Right kidney (tissue), 1 donor: ENCODE measurements at regions not wholly inside any gene's neighbourhood (a gene's known extent, or its start where the extent isn't known, plus 50 kb on each side); places are given as distances from the start of the nearest gene placed in this dataset.

Experiments used
- DNase-seq: peaks from one replicate; pipeline ENCODE4 v3.0.0-alpha.2; 2016

DNA sequence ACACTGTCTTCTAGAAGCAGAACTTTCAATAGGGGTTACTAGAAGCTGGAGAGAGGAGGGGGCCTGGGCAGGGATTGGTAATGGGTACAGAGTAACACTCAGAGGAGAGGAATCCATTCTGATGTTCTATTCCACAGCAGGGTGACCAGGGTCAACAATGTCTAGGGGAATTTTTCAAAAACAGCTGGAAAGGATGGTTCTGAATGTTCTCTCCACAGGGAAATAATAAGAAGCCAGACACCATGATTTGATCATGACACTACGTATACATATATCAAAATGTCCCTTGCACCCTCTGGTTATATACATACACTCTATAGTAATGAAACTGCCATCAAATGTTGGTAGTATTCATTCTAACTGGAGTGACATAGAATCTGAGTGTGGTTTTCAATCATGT is 111.2 kb upstream of the TOP3B start:
- DNase-seq = no peak

DNA sequence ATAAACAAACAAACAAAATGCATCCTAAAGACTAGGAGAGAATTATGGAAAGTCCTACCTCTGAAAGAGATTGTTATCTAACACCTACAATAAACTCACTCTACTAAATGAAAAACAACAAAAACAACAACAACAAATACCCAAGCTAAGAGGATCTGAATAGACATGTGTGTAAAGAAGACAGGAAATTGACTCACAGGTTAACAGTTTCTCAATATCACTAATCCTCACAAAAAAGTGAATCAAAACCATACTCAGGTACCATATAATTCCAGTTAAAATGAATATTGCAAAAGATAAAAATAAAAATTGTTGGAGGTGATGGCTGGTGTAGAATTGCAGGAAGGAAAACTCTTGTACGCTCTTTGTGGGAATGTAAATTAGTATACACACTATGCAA is 110.4 kb upstream of the TOP3B start:
- DNase-seq = no peak

DNA sequence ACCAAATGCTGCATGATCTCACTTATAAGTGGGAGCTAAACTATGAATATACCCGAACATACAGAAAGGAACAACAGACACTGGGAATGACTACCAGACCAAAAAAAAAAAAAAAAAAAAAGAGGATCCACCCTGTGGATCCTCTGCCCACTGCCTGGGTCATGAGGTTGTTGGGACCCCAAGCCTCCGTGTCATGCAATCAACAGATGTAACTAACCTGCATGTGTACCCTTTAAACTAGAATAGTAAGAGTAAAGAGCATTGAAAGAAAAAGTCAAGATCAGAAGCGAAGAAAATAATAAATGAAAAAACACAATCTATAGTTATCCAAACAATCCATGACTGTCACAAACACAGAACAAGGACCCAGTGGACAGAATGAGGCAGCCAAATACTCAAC is 109.5 kb upstream of the TOP3B start:
- DNase-seq = no peak

DNA sequence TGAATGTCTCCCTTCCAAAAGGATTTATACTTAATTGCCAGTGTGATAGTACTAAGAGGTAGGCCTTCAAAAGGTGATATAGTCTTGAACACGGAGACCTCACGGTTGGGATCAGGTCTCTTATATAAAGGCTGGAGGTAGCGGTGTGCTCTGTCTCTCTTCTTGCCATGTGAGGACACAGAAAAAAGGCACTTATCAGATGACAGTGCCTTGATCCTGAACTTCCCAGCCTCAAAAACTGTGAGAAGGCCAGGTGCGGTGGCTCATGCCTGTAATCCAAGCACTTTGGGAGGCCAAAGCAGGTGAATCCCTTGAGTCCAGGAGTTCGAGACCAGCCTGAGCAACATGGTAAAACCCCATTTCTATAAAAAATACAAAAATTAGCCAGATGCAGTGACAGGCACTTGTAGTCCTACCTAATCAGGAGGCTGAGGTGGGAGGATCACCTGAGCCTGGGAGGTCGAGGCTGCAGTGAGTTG is 108.9 kb upstream of the TOP3B start:
- no peak for DNase-seq

DNA sequence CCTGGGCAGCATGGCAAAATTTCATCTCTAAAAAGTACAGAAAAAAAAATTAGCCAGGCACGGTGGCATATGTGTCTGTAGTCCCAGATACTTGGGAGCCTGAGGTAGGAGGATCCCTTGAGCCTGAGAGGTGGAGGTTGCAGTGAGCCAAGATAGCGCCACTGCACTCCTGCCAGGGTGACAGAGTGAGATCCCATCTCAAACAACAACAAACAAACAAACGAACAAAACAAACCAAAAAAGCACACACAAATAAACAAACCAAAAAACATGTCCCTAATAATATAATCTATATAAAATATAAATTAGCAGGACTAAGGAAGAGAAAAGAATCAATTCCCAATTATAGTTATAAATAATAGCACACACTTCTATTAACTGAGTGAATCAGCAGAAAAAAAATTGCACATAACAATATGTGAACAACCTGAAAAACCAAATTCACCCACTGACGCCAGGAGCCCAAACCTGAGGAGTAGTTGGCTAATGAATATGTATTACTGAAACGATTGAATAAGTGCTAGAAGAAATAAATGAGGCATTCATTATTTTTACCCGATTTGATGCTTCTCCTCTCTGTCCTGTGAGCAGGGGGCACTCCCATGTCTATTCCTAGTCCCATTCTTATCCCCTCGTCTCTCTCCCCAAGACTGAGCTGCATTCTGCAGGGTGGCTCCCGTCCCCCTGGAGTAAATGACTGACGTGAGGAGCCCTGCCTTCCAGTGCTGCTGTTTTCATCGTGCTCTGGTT is 108.2 kb upstream of the TOP3B start:
- no peak for DNase-seq

DNA sequence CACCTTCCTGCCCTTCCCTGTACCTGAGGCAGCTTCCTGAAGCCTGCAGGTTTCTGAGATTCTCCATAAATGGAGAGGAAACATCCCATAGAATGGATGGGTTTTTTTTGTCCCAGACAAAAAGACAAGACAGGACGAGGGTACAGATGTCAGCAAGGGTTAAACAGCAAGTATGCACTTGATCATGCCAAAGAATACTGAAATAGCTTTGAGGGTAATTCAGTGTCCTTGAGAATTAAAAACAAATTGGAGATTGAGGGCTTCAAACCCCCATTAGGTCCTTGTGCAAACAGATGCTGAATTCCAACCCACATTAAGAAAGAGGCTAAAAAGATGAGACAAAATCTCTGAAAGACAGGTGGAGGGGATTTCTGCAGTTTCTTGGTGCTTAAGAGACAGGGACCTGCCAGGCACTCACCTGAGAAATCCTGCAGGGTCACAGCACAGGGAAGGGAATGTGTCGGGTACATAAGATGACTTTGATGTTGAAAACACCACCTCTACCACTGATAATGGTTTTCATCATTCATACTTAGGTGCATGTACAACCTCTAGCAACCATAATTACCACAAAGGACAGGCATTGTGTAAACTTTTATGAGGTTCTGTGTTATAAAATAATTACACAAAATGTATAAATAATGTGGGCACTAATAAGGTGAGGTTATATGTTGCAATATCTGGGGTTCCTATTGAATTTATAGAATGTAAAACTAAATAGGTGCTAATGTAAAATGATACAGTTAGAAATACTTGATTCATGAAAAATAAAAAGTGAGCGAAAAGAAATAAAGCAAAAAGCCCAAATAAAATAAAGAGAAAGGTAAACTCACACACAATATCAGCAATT is 107.1 kb upstream of the TOP3B start:
- no peak for DNase-seq

DNA sequence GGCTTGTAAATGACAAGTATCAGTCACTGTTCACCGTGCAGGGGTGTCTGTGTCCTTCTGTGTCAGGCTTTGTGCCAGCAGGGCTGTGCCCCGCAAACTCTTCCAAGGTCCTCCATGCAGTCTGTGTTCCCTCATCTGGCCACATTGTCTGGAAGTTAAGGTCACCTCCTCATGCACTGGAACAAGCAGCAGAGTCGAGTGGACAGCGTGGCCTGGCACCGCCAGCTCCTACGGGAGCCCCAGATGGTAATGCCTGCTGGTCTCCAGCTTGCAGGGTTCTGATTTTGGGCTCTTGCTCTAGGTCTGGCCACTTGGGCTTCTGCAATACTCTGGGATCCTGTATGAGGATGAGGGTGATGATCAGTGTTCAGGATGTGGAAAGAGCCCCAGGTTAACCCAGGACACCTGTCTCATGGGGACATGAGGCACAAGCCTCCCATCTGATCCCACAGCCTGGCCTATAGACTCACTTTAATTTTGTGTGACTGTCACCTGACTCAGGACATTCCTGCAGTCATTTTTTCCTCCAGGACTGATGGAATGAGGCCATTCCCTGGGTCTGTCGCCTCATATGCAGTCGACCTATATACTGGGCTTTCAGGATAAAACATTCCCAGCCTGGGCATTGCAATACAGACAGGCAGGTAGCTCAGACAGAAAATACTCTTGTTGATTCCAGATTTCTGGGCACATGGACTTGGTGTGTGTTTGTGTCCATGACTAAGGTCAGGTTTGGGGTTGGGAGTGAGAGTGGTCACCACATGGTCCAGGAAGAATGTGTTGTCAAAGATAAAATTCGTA is 106.3 kb upstream of the TOP3B start:
- no peak for DNase-seq

DNA sequence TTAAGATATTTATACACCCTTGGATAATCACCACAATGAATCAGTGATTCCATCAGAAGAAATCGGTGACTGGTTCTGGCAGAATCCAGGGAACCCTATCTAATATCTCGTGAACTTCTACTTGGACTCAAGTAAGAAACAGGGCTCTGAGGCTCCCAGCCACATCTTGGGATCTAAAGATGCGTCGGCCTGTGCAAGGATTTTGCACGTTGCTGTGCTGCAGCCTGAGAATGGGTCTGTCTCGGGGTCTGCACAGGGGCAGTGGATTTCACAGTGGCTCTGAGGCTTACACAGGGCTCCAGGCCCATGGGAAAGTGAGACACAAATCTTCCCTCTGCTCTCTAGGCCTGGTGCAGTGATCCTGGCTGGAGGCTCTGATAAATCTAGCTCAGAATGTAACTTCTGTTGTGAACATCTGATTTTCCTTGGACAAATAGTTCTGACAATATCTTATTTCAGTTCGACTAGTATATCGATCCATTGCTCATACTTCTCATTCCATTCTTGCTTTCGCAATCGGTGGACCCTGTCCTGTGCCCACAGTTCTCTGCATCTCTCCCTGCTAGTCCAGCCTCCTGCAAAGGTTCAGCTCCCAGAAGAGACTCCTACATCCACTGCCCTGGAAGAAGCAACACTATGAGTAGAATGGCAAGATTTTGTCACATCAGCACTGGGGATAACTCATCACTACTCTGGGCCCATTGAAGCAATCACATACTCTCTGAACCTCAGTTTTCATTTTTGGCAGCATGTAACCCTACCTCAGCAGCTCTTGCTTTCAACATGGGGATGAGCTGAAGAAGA is 105.5 kb upstream of the TOP3B start:
- DNase-seq = no peak

DNA sequence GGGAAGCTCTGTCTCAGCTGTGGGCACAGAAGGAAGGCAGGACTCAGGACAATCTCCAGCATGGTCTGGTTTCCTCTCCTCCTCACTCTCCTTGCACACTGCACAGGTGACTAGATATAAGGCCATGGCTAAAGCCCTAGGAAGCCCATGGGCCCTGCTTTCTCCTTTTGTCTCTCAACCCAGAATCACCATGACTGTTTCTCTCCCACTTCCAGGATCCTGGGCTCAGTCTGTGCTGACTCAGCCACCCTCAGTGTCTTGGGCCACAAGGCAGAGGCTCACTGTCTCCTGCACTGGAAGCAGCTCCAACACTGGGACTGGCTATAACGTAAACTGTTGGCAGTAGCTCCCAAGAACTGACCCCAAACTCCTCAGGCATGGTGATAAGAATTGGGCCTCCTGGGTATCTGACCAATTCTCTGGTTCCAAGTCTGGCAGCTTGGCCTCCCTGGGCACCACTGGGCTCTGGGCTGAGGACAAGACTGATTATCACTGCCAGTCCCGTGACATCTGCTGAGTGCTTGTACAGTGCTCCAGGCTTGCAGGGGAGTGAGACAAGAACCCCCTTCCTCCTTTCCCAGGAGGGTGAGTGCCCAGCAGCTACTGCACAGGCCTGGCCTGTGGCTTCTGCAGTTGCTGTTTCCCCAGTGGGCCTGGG is 104.0 kb upstream of the TOP3B start:
- no peak for DNase-seq

DNA sequence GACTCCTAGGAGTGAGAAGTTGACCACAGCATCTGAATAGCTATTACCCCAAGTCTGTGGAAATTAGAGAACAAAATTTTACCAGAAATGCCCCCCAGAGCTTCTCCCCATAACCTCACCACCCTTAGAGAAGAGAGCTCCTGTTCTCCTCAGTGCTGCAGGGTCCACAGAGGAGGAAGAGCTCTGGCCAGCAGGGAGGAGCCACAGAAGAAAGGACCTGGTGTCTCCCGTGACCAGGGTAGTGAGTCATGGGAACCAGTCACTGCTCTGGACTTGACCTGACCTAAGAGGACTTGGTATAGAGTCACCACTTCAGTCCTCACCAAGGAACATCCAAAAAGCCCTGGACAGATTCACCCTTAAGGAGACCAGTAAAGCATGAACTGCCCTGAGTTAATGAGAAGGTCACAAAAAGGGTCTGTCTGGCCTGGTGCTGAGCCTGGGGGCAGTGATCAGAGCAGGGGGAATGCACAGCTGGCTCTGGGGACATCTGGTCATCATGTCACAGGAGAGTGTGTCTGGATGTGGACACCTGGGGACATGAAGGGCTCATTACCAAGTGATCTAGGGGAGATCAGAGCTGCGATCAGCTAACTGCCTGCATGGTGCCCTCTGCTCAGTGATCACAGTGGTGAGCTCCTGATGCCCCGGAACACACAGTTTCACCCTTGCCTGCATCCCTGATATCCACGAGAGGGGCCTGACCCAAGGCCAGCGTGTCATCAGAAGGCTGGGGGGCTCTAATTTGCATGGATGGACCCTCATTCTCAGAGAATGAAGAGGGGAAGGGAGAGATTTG is 103.3 kb upstream of the TOP3B start:
- DNase-seq = no peak

DNA sequence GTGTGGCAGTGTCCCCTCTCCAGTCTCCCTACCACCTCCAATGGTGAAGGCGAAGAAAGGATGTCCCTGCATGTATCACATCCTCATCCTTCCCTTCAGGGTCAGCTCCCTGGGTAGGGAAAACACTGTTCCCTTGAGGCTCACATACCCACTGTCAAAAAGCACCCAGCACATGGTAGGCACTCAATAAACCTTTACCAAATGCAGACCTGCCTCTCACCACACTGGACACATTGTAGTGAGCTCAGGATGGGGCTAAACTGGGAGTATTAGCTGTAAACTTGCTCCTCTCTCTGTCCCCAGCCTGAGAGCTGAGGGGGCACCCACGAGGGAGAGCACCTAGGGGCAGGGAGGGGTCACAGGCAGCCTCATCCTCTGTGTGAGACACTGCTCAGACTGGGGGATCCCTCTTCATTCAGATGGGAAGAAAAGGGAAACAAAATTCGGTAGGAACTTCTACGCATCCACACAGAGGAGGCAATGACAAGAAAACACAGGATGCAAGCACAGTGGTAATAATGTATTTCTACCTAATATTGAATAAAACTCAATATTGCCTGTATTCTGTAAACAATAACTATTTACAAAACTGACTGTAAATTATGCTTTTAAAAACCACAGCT is 101.6 kb upstream of the TOP3B start:
- DNase-seq = no peak

DNA sequence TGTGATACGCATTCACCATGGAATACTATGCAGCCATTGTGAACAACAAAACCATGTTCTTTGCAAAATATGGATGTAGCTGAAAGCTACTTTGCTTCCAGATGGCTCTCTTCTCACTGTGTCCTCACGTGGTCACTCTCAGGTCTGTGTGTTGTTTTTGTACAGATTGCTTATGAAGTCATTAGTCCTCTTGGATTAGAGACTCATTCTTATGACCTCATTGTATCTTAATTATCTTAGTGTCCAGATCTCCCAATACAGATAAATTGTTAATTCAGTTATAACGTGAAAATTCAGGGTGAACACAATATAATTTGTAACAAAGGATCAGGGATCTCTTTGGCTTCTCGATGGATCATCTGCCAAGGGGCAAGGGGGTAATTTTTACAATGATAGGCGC is 100.4 kb upstream of the TOP3B start:
- DNase-seq = no peak

DNA sequence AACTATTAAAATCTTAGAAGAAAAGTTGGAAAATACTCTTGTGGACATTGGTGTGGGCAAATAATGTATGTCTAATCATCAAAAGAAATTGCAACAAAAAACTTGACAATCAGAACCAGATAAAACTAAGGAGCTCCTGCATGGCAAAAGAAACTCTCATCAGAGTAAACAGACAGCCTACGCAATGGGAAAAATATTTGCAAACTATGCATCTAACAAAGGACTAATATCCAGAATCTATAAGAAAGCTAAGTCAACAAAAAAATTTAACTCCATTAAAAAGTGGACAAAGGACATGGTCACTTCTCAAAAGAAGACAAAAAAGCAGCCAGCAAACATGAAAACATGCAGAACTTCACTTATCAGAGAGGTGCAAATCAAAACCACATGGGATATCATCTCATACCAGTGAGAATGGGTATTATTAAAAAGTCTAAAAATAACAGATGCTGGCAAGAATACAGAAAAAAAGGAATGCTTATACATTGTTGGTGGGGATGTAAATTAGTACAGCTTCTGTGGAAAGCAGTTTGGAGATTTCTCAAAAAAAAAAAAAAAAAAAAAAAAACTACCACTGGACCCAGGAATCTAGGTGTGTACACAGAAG is 99.7 kb upstream of the TOP3B start:
- DNase-seq = no peak

DNA sequence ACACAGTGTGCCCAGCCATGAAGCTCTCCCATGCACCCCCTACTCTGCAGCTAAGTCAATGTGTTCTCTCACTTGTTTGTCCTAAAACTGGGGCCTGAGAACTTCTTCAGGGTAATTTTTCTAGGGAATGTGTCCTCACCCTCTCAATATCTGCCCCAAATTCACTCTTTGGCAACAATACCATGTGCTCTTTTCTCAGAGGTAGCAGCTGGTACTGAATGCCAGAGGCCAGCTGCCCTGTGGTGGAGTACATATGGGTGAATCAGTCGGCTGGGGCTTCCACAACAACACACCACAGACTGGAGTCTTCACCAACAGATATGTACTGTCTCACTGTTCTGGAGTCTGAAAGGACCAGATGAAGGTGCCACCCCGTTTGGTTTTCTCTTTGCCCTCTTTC is 97.7 kb upstream of the TOP3B start:
- DNase-seq = no peak

DNA sequence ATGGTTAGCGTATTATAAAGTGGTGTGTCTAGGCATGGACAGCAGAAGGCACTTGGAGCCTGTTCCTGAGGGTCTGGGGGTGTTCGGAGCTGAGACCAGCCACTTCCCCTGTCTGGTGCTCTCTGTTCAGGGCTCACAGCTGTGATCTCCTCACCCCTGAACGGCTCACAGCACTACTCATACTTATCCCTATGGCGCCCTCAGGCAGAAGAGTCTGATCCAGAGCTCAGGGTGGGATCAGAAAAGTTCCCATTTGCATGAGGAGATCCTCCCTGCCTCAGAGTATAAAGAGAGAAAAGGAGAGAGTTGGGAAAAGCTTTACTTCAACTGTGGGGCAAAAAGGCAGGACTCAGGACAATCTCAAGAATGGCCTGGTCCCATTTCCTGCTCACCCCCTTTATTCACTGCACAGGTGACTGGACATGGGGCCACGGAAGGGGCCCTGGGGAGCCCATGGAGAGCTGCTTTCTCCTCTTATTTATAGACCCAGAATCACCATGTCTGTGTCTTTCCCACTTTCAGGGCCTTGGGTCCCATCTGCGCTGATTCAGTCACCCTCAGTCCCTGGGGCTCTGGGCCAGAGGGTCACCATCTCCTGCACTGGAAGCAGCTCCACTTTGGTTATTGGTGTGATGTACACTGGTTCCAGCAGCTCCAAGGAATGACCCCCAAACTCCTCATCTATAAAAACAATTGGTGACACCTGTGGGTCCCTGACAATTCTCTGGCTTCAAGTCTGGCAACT is 97.0 kb upstream of the TOP3B start:
- no peak for DNase-seq

DNA sequence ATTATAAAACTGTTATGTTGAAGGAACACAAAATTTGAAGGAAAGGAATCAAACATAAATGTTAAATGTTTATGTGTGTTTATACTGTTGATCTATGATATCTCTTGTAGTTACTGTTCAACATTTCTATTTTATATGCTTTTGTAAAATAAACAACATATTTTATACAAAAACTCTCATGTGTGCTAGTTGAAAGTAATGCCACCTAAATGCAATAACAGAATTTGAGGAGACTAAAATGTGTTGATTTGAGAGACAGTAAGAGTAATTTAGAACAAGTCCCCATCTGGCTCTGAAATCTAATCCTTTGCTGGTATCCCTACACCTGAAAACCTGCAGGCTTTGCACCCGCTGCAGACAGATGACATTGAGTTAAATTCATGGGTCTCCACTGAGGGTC is 95.7 kb upstream of the TOP3B start:
- no peak for DNase-seq

DNA sequence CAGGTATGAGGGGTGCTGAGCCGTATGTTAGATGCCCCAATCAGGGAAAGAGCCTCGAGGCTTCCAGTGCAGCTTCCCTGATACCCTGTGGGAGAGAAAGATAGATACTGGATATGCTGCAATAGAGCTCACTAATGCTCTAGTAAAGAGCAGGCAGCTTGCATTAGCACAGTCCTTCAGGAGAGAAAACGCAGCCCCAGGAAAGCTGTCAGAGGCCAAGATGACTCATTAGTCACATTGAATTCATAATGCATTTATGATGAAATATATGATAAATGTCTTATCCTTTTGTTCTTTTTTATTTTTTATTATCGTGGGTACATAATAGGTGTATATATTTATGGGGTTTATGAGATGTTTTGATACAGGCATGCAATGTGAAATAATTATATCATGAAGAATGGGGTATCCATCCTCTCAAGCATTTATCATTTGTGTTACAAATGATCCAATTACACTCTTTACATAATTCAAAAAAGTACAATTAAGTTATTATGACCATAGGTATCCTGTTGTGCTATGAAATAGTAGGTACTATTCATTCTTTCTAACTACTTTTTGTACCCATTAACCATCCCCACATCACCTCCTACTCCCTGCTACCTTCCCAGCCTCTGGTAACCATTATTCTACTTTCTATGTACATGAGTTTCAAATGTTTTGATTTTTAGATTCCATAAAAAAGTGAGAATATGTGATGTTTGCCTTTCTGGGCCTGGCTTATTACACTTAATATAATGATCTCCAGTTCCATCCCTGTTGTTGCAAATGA is 94.5 kb upstream of the TOP3B start:
- DNase-seq = no peak

DNA sequence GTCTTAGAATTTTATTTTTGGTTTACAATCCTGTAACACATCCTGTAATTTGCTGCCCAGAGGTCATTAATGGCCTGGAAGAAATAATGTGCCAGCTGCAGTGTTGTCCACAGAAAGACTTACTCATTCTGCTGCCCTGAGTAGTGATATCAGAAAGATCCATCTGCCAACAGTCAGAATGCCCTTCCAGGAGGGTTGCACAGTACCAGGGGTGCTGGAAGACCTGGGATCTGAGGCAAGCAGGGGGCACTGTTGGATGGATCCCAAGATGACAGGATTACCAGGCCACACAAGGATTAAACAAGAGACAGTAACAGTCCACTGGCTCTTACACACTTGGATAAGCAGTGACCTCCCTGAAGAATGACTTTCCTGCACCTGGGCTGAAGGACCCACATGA is 93.8 kb upstream of the TOP3B start:
- no peak for DNase-seq
